ENCODE measurements at regions not wholly inside any gene's neighbourhood (a gene's known extent, or its start where the extent isn't known, plus 50 kb on each side); places are given as distances from the start of the nearest gene placed in this dataset.

DNA sequence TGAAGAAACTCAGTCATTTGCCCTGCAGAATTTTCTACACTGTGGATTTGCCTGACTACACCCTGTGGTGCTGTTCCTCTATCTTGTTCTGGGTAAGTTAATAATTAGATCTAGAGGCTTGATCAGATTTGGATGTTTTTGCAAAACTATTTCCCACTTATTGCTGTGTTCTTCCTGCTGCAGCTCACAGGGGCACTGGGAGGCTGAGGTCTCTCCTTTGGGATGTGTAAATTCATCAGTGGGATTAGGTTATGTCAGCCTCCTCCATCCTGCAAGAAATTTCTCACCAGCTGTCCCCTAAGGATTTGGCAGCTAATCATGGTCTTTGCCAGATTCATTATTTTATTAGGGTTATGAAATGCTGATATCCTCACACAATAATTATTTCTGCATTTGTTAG is 148.1 kb upstream of the ZNF32 start:
- no peaks in the 10 kb centered on the region for H4K20me1 ChIP-seq (ENCODE audit: insufficient read depth, low read length, poor library complexity, severe bottlenecking)
- H3K9ac ChIP-seq (ENCODE audit: low read depth, low read length, poor library complexity, severe bottlenecking), result no peak overlapping the region
- no peak overlapping the region for H2AFZ ChIP-seq (ENCODE audit: low read length)
- H3K9me3 ChIP-seq (ENCODE audit: insufficient read depth, low read depth, low read length), result no peaks in the 10 kb centered on the region
- no peaks in the 10 kb centered on the region for H3K27me3 ChIP-seq (ENCODE audit: insufficient read depth, low read length, poor library complexity, severe bottlenecking)
- TF ChIP-seq, protein P1, sequence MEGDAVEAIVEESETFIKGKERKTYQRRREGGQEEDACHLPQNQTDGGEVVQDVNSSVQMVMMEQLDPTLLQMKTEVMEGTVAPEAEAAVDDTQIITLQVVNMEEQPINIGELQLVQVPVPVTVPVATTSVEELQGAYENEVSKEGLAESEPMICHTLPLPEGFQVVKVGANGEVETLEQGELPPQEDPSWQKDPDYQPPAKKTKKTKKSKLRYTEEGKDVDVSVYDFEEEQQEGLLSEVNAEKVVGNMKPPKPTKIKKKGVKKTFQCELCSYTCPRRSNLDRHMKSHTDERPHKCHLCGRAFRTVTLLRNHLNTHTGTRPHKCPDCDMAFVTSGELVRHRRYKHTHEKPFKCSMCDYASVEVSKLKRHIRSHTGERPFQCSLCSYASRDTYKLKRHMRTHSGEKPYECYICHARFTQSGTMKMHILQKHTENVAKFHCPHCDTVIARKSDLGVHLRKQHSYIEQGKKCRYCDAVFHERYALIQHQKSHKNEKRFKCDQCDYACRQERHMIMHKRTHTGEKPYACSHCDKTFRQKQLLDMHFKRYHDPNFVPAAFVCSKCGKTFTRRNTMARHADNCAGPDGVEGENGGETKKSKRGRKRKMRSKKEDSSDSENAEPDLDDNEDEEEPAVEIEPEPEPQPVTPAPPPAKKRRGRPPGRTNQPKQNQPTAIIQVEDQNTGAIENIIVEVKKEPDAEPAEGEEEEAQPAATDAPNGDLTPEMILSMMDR (conservative IDR thresholded peaks at IDR 0.05; ENCODE audit: low read length), result no peak
- no peak for TF ChIP-seq EZH2phosphoT487 (IDR thresholded peaks at IDR 0.05; ENCODE audit: borderline replicate concordance)
- H3K4me2 ChIP-seq (ENCODE audit: low read depth, low read length, poor library complexity, severe bottlenecking), result no peak overlapping the region
- H3K79me2 ChIP-seq (ENCODE audit: insufficient read depth, low read length), result no peaks in the 10 kb centered on the region
- peaks cover 41% of the 10 kb centered on the region for H3K4me1 ChIP-seq (ENCODE audit: insufficient read depth, low read length, poor library complexity, severe bottlenecking)
- no peak overlapping the region for H3K4me3 ChIP-seq (ENCODE audit: low read length, poor library complexity, severe bottlenecking)
- no peaks in the 10 kb centered on the region for H3F3A ChIP-seq (ENCODE audit: low read depth)
- no peaks in the 10 kb centered on the region for H3K9me2 ChIP-seq (replicated peaks; ENCODE audit: low read depth, low read length)
- no peaks in the 10 kb centered on the region for H3K36me3 ChIP-seq (ENCODE audit: insufficient read depth, low read length)

DNA sequence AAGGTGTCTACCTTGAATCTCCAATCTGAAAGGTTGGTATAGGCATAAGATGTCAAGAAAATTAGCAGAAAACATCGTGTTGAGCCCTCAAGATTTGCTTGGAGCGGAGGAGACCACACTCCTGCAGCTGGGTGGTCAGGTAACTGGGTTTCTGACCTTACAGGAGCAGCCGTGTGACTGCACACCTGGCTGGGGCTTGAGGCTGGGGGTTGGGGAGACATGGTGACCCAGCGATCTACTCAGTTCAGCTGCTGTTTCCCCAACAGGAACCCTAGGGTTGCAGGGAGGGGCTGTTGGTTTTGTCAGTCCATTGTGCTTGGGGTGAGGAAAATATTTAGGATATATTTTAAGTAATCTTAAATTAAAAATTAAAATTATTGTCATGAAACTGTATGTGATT is 147.0 kb upstream of the ZNF32 start:
- Histone ChIP-seq H3K9me2 (replicated peaks; ENCODE audit: low read depth, low read length) (no peaks in the 10 kb centered on the region), H3K79me2 (ENCODE audit: insufficient read depth, low read length) (no peaks in the 10 kb centered on the region), H2AFZ (ENCODE audit: low read length) (no peak overlapping the region), H3K36me3 (ENCODE audit: insufficient read depth, low read length) (no peaks in the 10 kb centered on the region), H3F3A (ENCODE audit: low read depth) (no peaks in the 10 kb centered on the region), H3K4me1 (ENCODE audit: insufficient read depth, low read length, poor library complexity, severe bottlenecking) (peaks cover 30% of the 10 kb centered on the region), H3K9me3 (ENCODE audit: insufficient read depth, low read depth, low read length) (no peaks in the 10 kb centered on the region), H3K4me2 (ENCODE audit: low read depth, low read length, poor library complexity, severe bottlenecking) (no peak overlapping the region), H4K20me1 (ENCODE audit: insufficient read depth, low read length, poor library complexity, severe bottlenecking) (no peaks in the 10 kb centered on the region), H3K9ac (ENCODE audit: low read depth, low read length, poor library complexity, severe bottlenecking) (no peak overlapping the region), H3K27me3 (ENCODE audit: insufficient read depth, low read length, poor library complexity, severe bottlenecking) (no peaks in the 10 kb centered on the region), H3K4me3 (ENCODE audit: low read length, poor library complexity, severe bottlenecking) (no peak overlapping the region)
- TF ChIP-seq, protein P1 (conservative IDR thresholded peaks at IDR 0.05; ENCODE audit: low read length), result no peak
- TF ChIP-seq EZH2phosphoT487 (IDR thresholded peaks at IDR 0.05; ENCODE audit: borderline replicate concordance), result no peak

DNA sequence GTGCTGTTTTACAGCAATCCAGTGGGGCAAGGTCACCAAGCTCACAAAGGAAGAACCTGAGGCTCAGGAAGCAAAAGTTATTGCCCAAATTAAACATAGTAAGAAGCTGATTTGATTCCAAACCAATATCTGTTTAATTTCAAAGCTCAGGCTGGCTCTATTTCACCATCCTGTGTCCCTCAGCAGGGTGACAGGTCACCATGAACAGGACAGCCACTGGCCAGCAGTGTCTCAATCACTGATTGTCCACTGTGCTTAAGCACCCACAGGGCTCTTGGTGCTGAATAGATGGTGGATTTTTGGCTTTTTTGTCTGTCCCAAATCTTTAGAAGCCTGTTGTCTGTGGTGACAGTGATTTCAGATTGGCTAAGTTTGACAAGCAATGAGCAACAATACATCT is 146.4 kb upstream of the ZNF32 start:
- no peaks in the 10 kb centered on the region for H4K20me1 ChIP-seq (ENCODE audit: insufficient read depth, low read length, poor library complexity, severe bottlenecking)
- no peak for TF ChIP-seq EZH2phosphoT487 (IDR thresholded peaks at IDR 0.05; ENCODE audit: borderline replicate concordance)
- H2AFZ ChIP-seq (ENCODE audit: low read length), result no peak overlapping the region
- no peaks in the 10 kb centered on the region for H3K27me3 ChIP-seq (ENCODE audit: insufficient read depth, low read length, poor library complexity, severe bottlenecking)
- H3K4me1 ChIP-seq (ENCODE audit: insufficient read depth, low read length, poor library complexity, severe bottlenecking), result peaks cover 24% of the 10 kb centered on the region
- no peaks in the 10 kb centered on the region for H3K9me3 ChIP-seq (ENCODE audit: insufficient read depth, low read depth, low read length)
- H3K9ac ChIP-seq (ENCODE audit: low read depth, low read length, poor library complexity, severe bottlenecking), result no peak overlapping the region
- no peak overlapping the region for H3K4me3 ChIP-seq (ENCODE audit: low read length, poor library complexity, severe bottlenecking)
- no peaks in the 10 kb centered on the region for H3K79me2 ChIP-seq (ENCODE audit: insufficient read depth, low read length)
- no peaks in the 10 kb centered on the region for H3K36me3 ChIP-seq (ENCODE audit: insufficient read depth, low read length)
- no peak overlapping the region for H3K4me2 ChIP-seq (ENCODE audit: low read depth, low read length, poor library complexity, severe bottlenecking)
- no peaks in the 10 kb centered on the region for H3F3A ChIP-seq (ENCODE audit: low read depth)
- no peaks in the 10 kb centered on the region for H3K9me2 ChIP-seq (replicated peaks; ENCODE audit: low read depth, low read length)

DNA sequence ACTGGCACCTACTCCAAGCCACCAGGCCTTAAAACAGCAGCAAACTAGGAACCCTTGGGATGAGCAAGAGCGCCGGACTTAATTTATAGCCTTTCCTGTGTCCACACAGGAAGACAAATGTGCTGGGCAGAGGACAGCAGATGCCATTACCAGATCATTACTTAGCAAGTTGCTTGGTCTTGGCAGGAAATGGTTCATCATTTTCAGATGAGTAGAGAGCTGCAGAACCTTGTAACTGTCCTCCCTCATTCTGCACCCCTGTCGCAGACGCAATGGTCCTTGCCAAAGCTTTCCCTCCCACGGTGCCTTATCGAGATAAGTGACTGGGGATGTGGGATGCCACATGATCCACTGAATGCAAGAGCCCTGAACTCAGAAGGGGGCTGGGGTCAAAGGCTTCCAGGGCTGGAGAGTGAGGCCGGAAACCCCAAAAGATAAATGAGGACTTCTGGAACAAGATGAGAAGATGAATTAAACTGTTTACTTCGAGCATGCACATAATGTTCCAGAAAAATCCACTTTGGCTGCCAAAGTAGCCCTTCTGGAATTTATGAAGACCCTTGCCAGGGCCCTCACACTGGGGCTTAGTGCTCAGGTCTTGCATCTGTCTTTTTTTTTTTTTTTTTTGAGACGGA is 145.6 kb upstream of the ZNF32 start:
- H3K4me2 ChIP-seq (ENCODE audit: low read depth, low read length, poor library complexity, severe bottlenecking), result no peak overlapping the region
- no peaks in the 10 kb centered on the region for H3K27me3 ChIP-seq (ENCODE audit: insufficient read depth, low read length, poor library complexity, severe bottlenecking)
- H3K4me3 ChIP-seq (ENCODE audit: low read length, poor library complexity, severe bottlenecking), result no peak overlapping the region
- no peak overlapping the region for H3K9ac ChIP-seq (ENCODE audit: low read depth, low read length, poor library complexity, severe bottlenecking)
- no peaks in the 10 kb centered on the region for H4K20me1 ChIP-seq (ENCODE audit: insufficient read depth, low read length, poor library complexity, severe bottlenecking)
- TF ChIP-seq EZH2phosphoT487 (IDR thresholded peaks at IDR 0.05; ENCODE audit: borderline replicate concordance), result no peak
- TF ChIP-seq, protein P1 (conservative IDR thresholded peaks at IDR 0.05; ENCODE audit: low read length), result no peak
- no peaks in the 10 kb centered on the region for H3K9me2 ChIP-seq (replicated peaks; ENCODE audit: low read depth, low read length)
- H3K79me2 ChIP-seq (ENCODE audit: insufficient read depth, low read length), result no peaks in the 10 kb centered on the region
- H2AFZ ChIP-seq (ENCODE audit: low read length), result no peak overlapping the region
- no peaks in the 10 kb centered on the region for H3K9me3 ChIP-seq (ENCODE audit: insufficient read depth, low read depth, low read length)
- peaks cover 16% of the 10 kb centered on the region for H3K4me1 ChIP-seq (ENCODE audit: insufficient read depth, low read length, poor library complexity, severe bottlenecking)
- H3K36me3 ChIP-seq (ENCODE audit: insufficient read depth, low read length), result no peaks in the 10 kb centered on the region
- H3F3A ChIP-seq (ENCODE audit: low read depth), result no peaks in the 10 kb centered on the region
